ENCODE measurements at regions not wholly inside any gene's neighbourhood (a gene's known extent, or its start where the extent isn't known, plus 50 kb on each side); places are given as distances from the start of the nearest gene placed in this dataset.
"Not testable (repeated sequence)": the region's sequence is repeated elsewhere in the genome, so short reads cannot be mapped to it uniquely, and the experiment has no call there.

- DNase-seq = no peak
Measured at GRCh38 chr2:83251321-83251872, 1207.7 kb downstream of the SUCLG1 start.

GRCh38 chr2:83245806-83246537 lies 1213.1 kb downstream of the SUCLG1 start:
- DNase-seq = not testable (repeated sequence)

- DNase-seq = no peak
Measured at GRCh38 chr2:83240611-83241010, 1218.5 kb downstream of the SUCLG1 start.

- no peak for DNase-seq
Measured at GRCh38 chr2:83238111-83238510, 1221.0 kb downstream of the SUCLG1 start.

- peak; percentile 63 for DNase-seq
Measured at GRCh38 chr2:83234246-83234645, 1224.8 kb downstream of the SUCLG1 start.

- no peak for DNase-seq
Measured at GRCh38 chr2:83233781-83234180, 1225.3 kb downstream of the SUCLG1 start.

GRCh38 chr2:83233326-83233725 lies 1225.8 kb downstream of the SUCLG1 start:
- DNase-seq = no peak

- no peak for DNase-seq
Measured at GRCh38 chr2:83229443-83229842, 1229.6 kb downstream of the SUCLG1 start.

- DNase-seq = peak; percentile 3
Measured at GRCh38 chr2:83224591-83225200, 1234.4 kb downstream of the SUCLG1 start.

GRCh38 chr2:83221258-83221657 lies 1237.8 kb downstream of the SUCLG1 start:
- DNase-seq = no peak

- no peak for DNase-seq
Measured at GRCh38 chr2:83217854-83218253, 1241.2 kb downstream of the SUCLG1 start.

GRCh38 chr2:83196225-83196624 lies 1262.9 kb downstream of the SUCLG1 start:
- DNase-seq = peak; percentile 52

- no peak for DNase-seq
Measured at GRCh38 chr2:83191316-83191715, 1267.8 kb downstream of the SUCLG1 start.

GRCh38 chr2:83186105-83186760 lies 1272.8 kb downstream of the SUCLG1 start:
- no peak for DNase-seq

- DNase-seq = not testable (repeated sequence)
Measured at GRCh38 chr2:83180862-83181530, 1278.1 kb downstream of the SUCLG1 start.

GRCh38 chr2:83176539-83176938 lies 1282.5 kb downstream of the SUCLG1 start:
- no peak for DNase-seq

- no peak for DNase-seq
Measured at GRCh38 chr2:83172841-83173240, 1286.2 kb downstream of the SUCLG1 start.

- DNase-seq = no peak
Measured at GRCh38 chr2:83168377-83168776, 1290.7 kb downstream of the SUCLG1 start.

GRCh38 chr2:83162421-83162820 lies 1296.7 kb downstream of the SUCLG1 start:
- no peak for DNase-seq

- no peak for DNase-seq
Measured at GRCh38 chr2:83160571-83160970, 1298.5 kb downstream of the SUCLG1 start.

GRCh38 chr2:83155826-83156225 lies 1303.3 kb downstream of the SUCLG1 start:
- no peak for DNase-seq

- DNase-seq = no peak
Measured at GRCh38 chr2:83143946-83144345, 1315.1 kb downstream of the SUCLG1 start.

GRCh38 chr2:83142934-83143333 lies 1316.1 kb downstream of the SUCLG1 start:
- no peak for DNase-seq

Measured in tongue (tissue), 1 donor.